SK-N-SH (cell line): ENCODE measurements at regions not wholly inside any gene's neighbourhood (a gene's known extent, or its start where the extent isn't known, plus 50 kb on each side); places are given as distances from the start of the nearest gene placed in this dataset.
"Not testable (repeated sequence)": the region's sequence is repeated elsewhere in the genome, so short reads cannot be mapped to it uniquely, and the experiment has no call there.

Experiments
- CTCF ChIA-PET: fragments of 300-600, 350-600 bp; formaldehyde crosslinking; extraction: SDS; loops from one replicate; lab custom pipeline; 2021; lab: Yijun Ruan, JAX
- POLR2A ChIA-PET: fragments of 350-600 bp; sonication (Branson Sonifier 250); formaldehyde crosslinking; extraction: SDS; loops from one replicate; lab custom pipeline; 2020; ENCODE audit warnings: antibody characterized with exemption, inconsistent platforms; lab: Yijun Ruan, JAX
- DNase-seq: peaks from one replicate; pipeline ENCODE4 v3.0.0; 2012
- H2AFZ ChIP-seq: fragments of 200-600 bp; sonication (generic); 2 replicates; pipeline ENCODE4 v1.8.1; 2016; ENCODE audit warnings: antibody characterized with exemption, mild to moderate bottlenecking, low read depth
- H3F3A ChIP-seq: fragments of 200-600 bp; sonication (generic); replicated peaks from 2 replicates; pipeline ENCODE3; 2016; ENCODE audit warnings: antibody characterized with exemption, mild to moderate bottlenecking; ENCODE audit not compliant: insufficient read depth
- H3K27ac ChIP-seq, 2 experiments: fragments of 200-500 bp in 1 of 2; fragments of 200-600 bp in 1 of 2; sonication (Bioruptor generic) in 1 of 2; sonication (generic), shearing (Covaris generic) in 1 of 2; 2 replicates each; pipeline versions ENCODE4 v1.5.1 to v1.6.1; 2014 to 2016; ENCODE audit warnings: low read depth in 2 of 2, inconsistent platforms in 1 of 2, low read length in 1 of 2, mild to moderate bottlenecking in 1 of 2, mixed read lengths in 1 of 2
- H3K27me3 ChIP-seq: fragments of 200-600 bp; sonication (generic), shearing (Covaris generic); 2 replicates; pipeline ENCODE4 v1.6.1; 2016; ENCODE audit warnings: mixed run types; ENCODE audit not compliant: insufficient read depth
- H3K36me3 ChIP-seq, 2 experiments: fragments of 200-500 bp in 1 of 2; fragments of 200-600 bp in 1 of 2; sonication (Bioruptor generic) in 1 of 2; sonication (generic) in 1 of 2; replicated peaks in 1 of 2; 2 replicates each; pipeline versions ENCODE3 to v1.5.1; 2014 to 2016; ENCODE audit warnings: low read length in 1 of 2, mild to moderate bottlenecking in 1 of 2; ENCODE audit not compliant: insufficient read depth in 2 of 2, control insufficient read depth in 1 of 2
- H3K4me1 ChIP-seq, 2 experiments: fragments of 200-500 bp in 1 of 2; fragments of 200-600 bp in 1 of 2; sonication (Bioruptor generic) in 1 of 2; sonication (generic), shearing (Covaris generic) in 1 of 2; 2 replicates each; pipeline versions ENCODE4 v1.5.1 to v1.6.1; 2014 to 2016; ENCODE audit warnings: low read depth in 1 of 2, low read length in 1 of 2, mixed run types in 1 of 2; ENCODE audit not compliant: insufficient read depth in 2 of 2, control insufficient read depth in 1 of 2
- H3K4me2 ChIP-seq: fragments of 200-600 bp; sonication (generic), shearing (Covaris generic); 2 replicates; pipeline ENCODE4 v1.6.1; 2017; ENCODE audit warnings: mixed run types
- H3K4me3 ChIP-seq, 2 experiments: fragments of 200-500 bp in 1 of 2; fragments of 200-600 bp in 1 of 2; sonication (Bioruptor generic) in 1 of 2; sonication (generic), shearing (Covaris generic) in 1 of 2; 2 replicates each; pipeline versions ENCODE4 v1.5.1 to v1.8.1; 2014 to 2016; ENCODE audit warnings: low read depth in 2 of 2, inconsistent platforms in 1 of 2, low read length in 1 of 2, mild to moderate bottlenecking in 1 of 2, mixed read lengths in 1 of 2, moderate library complexity in 1 of 2
- H3K79me2 ChIP-seq: fragments of 200-600 bp; sonication (generic); 2 replicates; pipeline ENCODE4 v1.8.1; 2017; ENCODE audit warnings: mild to moderate bottlenecking; ENCODE audit not compliant: insufficient read depth
- H3K9ac ChIP-seq: fragments of 200-600 bp; sonication (generic); 2 replicates; pipeline ENCODE4 v1.6.1; 2017; ENCODE audit warnings: mixed run types
- H3K9me2 ChIP-seq: fragments of 200-600 bp; sonication (generic); 2 replicates; pipeline ENCODE4 v1.6.1; 2017; ENCODE audit warnings: mixed run types
- H3K9me3 ChIP-seq: fragments of 200-600 bp; sonication (generic); 2 replicates; pipeline ENCODE4 v1.6.1; 2017; ENCODE audit warnings: mixed run types, mild to moderate bottlenecking, moderate library complexity
- H4K20me1 ChIP-seq: fragments of 200-600 bp; sonication (generic); 2 replicates; pipeline ENCODE4 v1.6.1; 2017; ENCODE audit warnings: mild to moderate bottlenecking, mixed run types; ENCODE audit not compliant: insufficient read depth
- CHD2 ChIP-seq: fragments of 150-350 bp; IDR thresholded peaks from 2 replicates; pipeline ENCODE4 v1.6.1; 2018; ENCODE audit warnings: low read length; ENCODE audit not compliant: partially characterized antibody
- CTCF ChIP-seq: fragments of 200-600 bp; sonication (generic); IDR thresholded peaks from 2 replicates; pipeline ENCODE4 v1.6.1; 2017; ENCODE audit warnings: antibody characterized with exemption, mild to moderate bottlenecking, moderate library complexity
- EP300 ChIP-seq, 2 experiments: IDR thresholded peaks; 2 replicates each; pipeline versions ENCODE4 v1.4.0 to v1.6.1; 2012; ENCODE audit warnings: borderline replicate concordance in 1 of 2, low read depth in 1 of 2, low read length in 1 of 2
- EZH2phosphoT487 ChIP-seq: fragments of 200-600 bp; sonication (generic); IDR thresholded peaks from 2 replicates; pipeline ENCODE4 v1.6.1; 2017; ENCODE audit warnings: low read depth, mixed run types, mild to moderate bottlenecking, antibody characterized with exemption, moderate library complexity, borderline replicate concordance
- FOXJ3 ChIP-seq: sonication (generic); formaldehyde crosslinking; IDR thresholded peaks from 2 replicates; pipeline ENCODE4 v1.5.1; 2020; ENCODE audit warnings: mild to moderate bottlenecking, missing genetic modification reagents
- GATA2 ChIP-seq: sonication (generic); formaldehyde crosslinking; IDR thresholded peaks from 2 replicates; pipeline ENCODE4 v1.5.0; 2020; ENCODE audit warnings: mild to moderate bottlenecking, missing genetic modification reagents
- JUND ChIP-seq: IDR thresholded peaks from 2 replicates; pipeline ENCODE4 v1.4.0; 2012
- MAX ChIP-seq: IDR thresholded peaks from 2 replicates; pipeline ENCODE4 v1.4.0; 2012; ENCODE audit warnings: low read depth
- MEF2A ChIP-seq: IDR thresholded peaks from 2 replicates; pipeline ENCODE4 v1.4.0; 2012; ENCODE audit warnings: low read depth, borderline replicate concordance
- MXI1 ChIP-seq: IDR thresholded peaks from 2 replicates; pipeline ENCODE4 v1.6.1; 2012; ENCODE audit warnings: mild to moderate bottlenecking, low read depth, low read length, improper control_type of control experiment
- POLR2AphosphoS5 ChIP-seq: IDR thresholded peaks from 2 replicates; pipeline ENCODE4 v1.6.1; 2012; ENCODE audit warnings: low read depth, low read length
- REST ChIP-seq: IDR thresholded peaks from 2 replicates; pipeline ENCODE4 v1.6.1; 2012; ENCODE audit warnings: mild to moderate bottlenecking, low read depth, low read length, moderate library complexity
- RFX5 ChIP-seq: IDR thresholded peaks from 2 replicates; pipeline ENCODE4 v1.6.1; 2012; ENCODE audit warnings: mild to moderate bottlenecking, improper control_type of control experiment, low read length
- SMC3 ChIP-seq: IDR thresholded peaks from 2 replicates; pipeline ENCODE4 v1.6.1; 2012; ENCODE audit warnings: low read depth, low read length, improper control_type of control experiment
- TAF1 ChIP-seq: IDR thresholded peaks from 2 replicates; pipeline ENCODE4 v1.6.1; 2012; ENCODE audit warnings: low read depth, mild to moderate bottlenecking, low read length, moderate library complexity, borderline replicate concordance
- TCF12 ChIP-seq: IDR thresholded peaks from 2 replicates; pipeline ENCODE4 v1.4.0; 2012
- TEAD4 ChIP-seq: IDR thresholded peaks from 2 replicates; pipeline ENCODE4 v1.4.0; 2012; ENCODE audit warnings: mild to moderate bottlenecking, borderline replicate concordance; ENCODE audit not compliant: insufficient read depth
- USF2 ChIP-seq: fragments of 150-350 bp; IDR thresholded peaks from 2 replicates; pipeline ENCODE4 v1.6.1; 2017; ENCODE audit warnings: antibody characterized with exemption, low read length, low read depth, borderline replicate concordance
- WGBS: methylation state at CpG from one replicate; pipeline ENCODE4 v1.1.6; 2017; ENCODE audit warnings: low lambda C conversion rate; 5-methylcytosine and 5-hydroxymethylcytosine counted together

- Histone ChIP-seq H3K36me3 (peaks cover 0 to 19% of the 10 kb centered on the region in 2 experiments), H3K27ac (no peak overlapping the region), H2AFZ (no peak overlapping the region), H3K9ac (no peak overlapping the region), H3K9me3 (peaks cover 14% of the 10 kb centered on the region), H3K4me3 (no peak overlapping the region), H3K4me1 (0 out of 4 replicates have a peak, but pooled peaks cover 0 to 4% of the 10 kb centered on the region in 2 experiments), H3K4me2 (no peak overlapping the region), H3F3A (peaks cover 7% of the 10 kb centered on the region), H3K27me3 (no peaks in the 10 kb centered on the region)
- CTCF ChIA-PET: interaction anchor here (0.9 to 2.6 kb wide), 3 partner anchors 10 to 90 kb away, joined by 3 to 15 read pairs (median 9); no protein-coding TSS in a partner anchor
- POLR2A ChIA-PET: no interaction called here
- 91% methylated on average over 10 of the region's 10 CpGs for WGBS
- TF ChIP-seq REST (no peak), USF2 (no peak), MEF2A (no peak), CTCF (no peak), TEAD4 (no peak), CHD2 (no peak), EP300 (IDR thresholded peaks at IDR 0.05; ENCODE audit: borderline replicate concordance in 1 of 2, low read depth in 1 of 2, low read length in 1 of 2) (no peak), EZH2phosphoT487 (no peak), JUND (no peak), POLR2AphosphoS5 (no peak), FOXJ3 (no peak), MXI1 (no peak), SMC3 (no peak), GATA2 (CRISPR knock-in tag) (no peak), TAF1 (no peak), RFX5 (no peak), MAX (no peak), TCF12 (no peak)
- TF ChIP-seq, all 33 proteins: peak for 0
- Histone ChIP-seq H3K79me2 (peaks cover 58% of the 10 kb centered on the region), H3K9me2 (no peaks in the 10 kb centered on the region), H4K20me1 (no peaks in the 10 kb centered on the region)
- DNase-seq: no peak
Measured at GRCh38 chr17:77341069-77341541, 200.3 kb downstream of the SEC14L1 start.

- H3K4me2 ChIP-seq, H3K27me3 ChIP-seq, H2AFZ ChIP-seq, H3K9ac ChIP-seq, POLR2A ChIA-PET, H3K4me1 ChIP-seq, H3K4me3 ChIP-seq, H4K20me1 ChIP-seq, DNase-seq, H3K9me3 ChIP-seq, H3F3A ChIP-seq, H3K27ac ChIP-seq, H3K9me2 ChIP-seq, H3K36me3 ChIP-seq: not testable (repeated sequence)
- 88% methylated on average over 8 of the region's 8 CpGs for WGBS
- CTCF ChIA-PET: interaction anchor here (1.3 to 2.5 kb wide), 4 partner anchors 11 to 58 kb away, joined by 3 to 9 read pairs (median 6); no protein-coding TSS in a partner anchor
- peaks cover 53% of the 10 kb centered on the region for H3K79me2 ChIP-seq
Measured at GRCh38 chr17:77342656-77342990, 201.9 kb downstream of the SEC14L1 start.
